ENCODE measurements at regions not wholly inside any gene's neighbourhood (a gene's known extent, or its start where the extent isn't known, plus 50 kb on each side); places are given as distances from the start of the nearest gene placed in this dataset.

- TF ChIP-seq CTCF (IDR thresholded peaks at IDR 0.05) (no peak), EZH2 (IDR thresholded peaks at IDR 0.05) (no peak)
Measured at GRCh38 chr5:171647043-171647903, 138.3 kb upstream of the SMIM23 start.

Data from neural progenitor cell (in vitro differentiated cells).